SU-DHL-6 (cell line): ENCODE measurements at regions not wholly inside any gene's neighbourhood (a gene's known extent, or its start where the extent isn't known, plus 50 kb on each side); places are given as distances from the start of the nearest gene placed in this dataset.

Experiments used
- H2AFZ ChIP-seq: fragments of 200-600 bp; sonication (generic); 2 replicates; pipeline ENCODE4 v1.6.1; 2014; ENCODE audit warnings: low read depth, mild to moderate bottlenecking, moderate library complexity, mixed read lengths, antibody characterized with exemption, low read length; ENCODE audit not compliant: severe bottlenecking
- H3F3A ChIP-seq: fragments of 200-600 bp; shearing (Covaris generic); 2 replicates; pipeline ENCODE4 v1.6.0; 2016; ENCODE audit warnings: antibody characterized with exemption, mild to moderate bottlenecking; ENCODE audit not compliant: insufficient read depth
- H3K27ac ChIP-seq: fragments of 200-600 bp; sonication (generic); 2 replicates; pipeline ENCODE4 v1.5.1; 2016; ENCODE audit warnings: low read depth, mild to moderate bottlenecking, low read length, moderate library complexity, mixed read lengths
- H3K27me3 ChIP-seq: fragments of 200-600 bp; sonication (generic), shearing (Covaris generic); 2 replicates; pipeline ENCODE4 v1.6.0; 2014; ENCODE audit warnings: mild to moderate bottlenecking, low read length
- H3K36me3 ChIP-seq: fragments of 200-600 bp; sonication (generic); 2 replicates; pipeline ENCODE4 v1.6.1; 2014; ENCODE audit warnings: mild to moderate bottlenecking, low read length, mixed read lengths
- H3K4me2 ChIP-seq: fragments of 300-600, 200-600 bp; shearing (Covaris generic), sonication (generic); 2 replicates; pipeline ENCODE4 v1.6.0; 2014; ENCODE audit warnings: low read length, low read depth, mild to moderate bottlenecking; ENCODE audit not compliant: poor library complexity, severe bottlenecking
- H3K4me3 ChIP-seq: fragments of 200-600 bp; sonication (generic); 2 replicates; pipeline ENCODE4 v1.5.1; 2014; ENCODE audit warnings: antibody characterized with exemption, low read length, mild to moderate bottlenecking, mixed read lengths; ENCODE audit not compliant: insufficient read depth, poor library complexity, severe bottlenecking
- H3K79me2 ChIP-seq: fragments of 200-600 bp; sonication (generic); 2 replicates; pipeline ENCODE4 v1.6.1; 2014; ENCODE audit warnings: mild to moderate bottlenecking, low read length, moderate library complexity; ENCODE audit not compliant: insufficient read depth
- H3K9ac ChIP-seq: fragments of 200-600 bp; sonication (generic); 2 replicates; pipeline ENCODE4 v1.7.0; 2014; ENCODE audit warnings: mild to moderate bottlenecking, low read length
- H3K9me2 ChIP-seq: fragments of 200-600 bp; sonication (generic); replicated peaks from 2 replicates; pipeline ENCODE4 v1.6.1; 2014; ENCODE audit warnings: low read length; ENCODE audit not compliant: insufficient read depth
- H3K9me3 ChIP-seq: fragments of 200-600 bp; sonication (generic); 2 replicates; pipeline ENCODE4 v1.6.1; 2014; ENCODE audit warnings: low read length, mixed read lengths; ENCODE audit not compliant: insufficient read depth
- H4K20me1 ChIP-seq: fragments of 200-600 bp; sonication (generic); 2 replicates; pipeline ENCODE4 v1.6.1; 2014; ENCODE audit warnings: low read depth, mild to moderate bottlenecking, antibody characterized with exemption, low read length, moderate library complexity, mixed read lengths
- EZH2phosphoT487 ChIP-seq: fragments of 200-600 bp; sonication (generic), shearing (Covaris generic); conservative IDR thresholded peaks from 2 replicates; pipeline ENCODE4 v1.6.1; 2018; ENCODE audit warnings: mild to moderate bottlenecking, antibody characterized with exemption, low read length, moderate library complexity, mixed read lengths
- TF ChIP-seq, protein P1 (sequence below): fragments of 200-600 bp; sonication (generic); IDR thresholded peaks from one replicate; pipeline ENCODE4 v1.5.1; 2017; ENCODE audit warnings: antibody characterized with exemption, mild to moderate bottlenecking, low read length, moderate library complexity; ENCODE audit not compliant: insufficient read depth, poor library complexity, severe bottlenecking

GRCh38 chr10:62911210-62911963, 95.2 kb upstream of the EGR2 start:
- peak overlapping the region; percentile 10 for H3K4me2 ChIP-seq
- H4K20me1 ChIP-seq = no peaks in the 10 kb centered on the region
- H2AFZ ChIP-seq = no peak overlapping the region
- H3K27me3 ChIP-seq = no peaks in the 10 kb centered on the region
- no peak overlapping the region for H3K27ac ChIP-seq
- H3K4me3 ChIP-seq = no peak overlapping the region
- no peaks in the 10 kb centered on the region for H3K9me3 ChIP-seq
- H3K9me2 ChIP-seq = no peaks in the 10 kb centered on the region
- no peaks in the 10 kb centered on the region for H3K36me3 ChIP-seq
- H3K79me2 ChIP-seq = no peaks in the 10 kb centered on the region
- no peak overlapping the region for H3K9ac ChIP-seq
- TF ChIP-seq, protein P1, sequence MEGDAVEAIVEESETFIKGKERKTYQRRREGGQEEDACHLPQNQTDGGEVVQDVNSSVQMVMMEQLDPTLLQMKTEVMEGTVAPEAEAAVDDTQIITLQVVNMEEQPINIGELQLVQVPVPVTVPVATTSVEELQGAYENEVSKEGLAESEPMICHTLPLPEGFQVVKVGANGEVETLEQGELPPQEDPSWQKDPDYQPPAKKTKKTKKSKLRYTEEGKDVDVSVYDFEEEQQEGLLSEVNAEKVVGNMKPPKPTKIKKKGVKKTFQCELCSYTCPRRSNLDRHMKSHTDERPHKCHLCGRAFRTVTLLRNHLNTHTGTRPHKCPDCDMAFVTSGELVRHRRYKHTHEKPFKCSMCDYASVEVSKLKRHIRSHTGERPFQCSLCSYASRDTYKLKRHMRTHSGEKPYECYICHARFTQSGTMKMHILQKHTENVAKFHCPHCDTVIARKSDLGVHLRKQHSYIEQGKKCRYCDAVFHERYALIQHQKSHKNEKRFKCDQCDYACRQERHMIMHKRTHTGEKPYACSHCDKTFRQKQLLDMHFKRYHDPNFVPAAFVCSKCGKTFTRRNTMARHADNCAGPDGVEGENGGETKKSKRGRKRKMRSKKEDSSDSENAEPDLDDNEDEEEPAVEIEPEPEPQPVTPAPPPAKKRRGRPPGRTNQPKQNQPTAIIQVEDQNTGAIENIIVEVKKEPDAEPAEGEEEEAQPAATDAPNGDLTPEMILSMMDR = no peak
- TF ChIP-seq EZH2phosphoT487 = no peak
- H3F3A ChIP-seq = no peaks in the 10 kb centered on the region

GRCh38 chr10:62907470-62908212, 91.5 kb upstream of the EGR2 start:
- Histone ChIP-seq H3K27ac (no peak overlapping the region), H3K9ac (no peak overlapping the region), H3F3A (no peaks in the 10 kb centered on the region), H3K79me2 (no peaks in the 10 kb centered on the region), H2AFZ (no peak overlapping the region), H3K4me2 (no peak overlapping the region), H3K4me3 (no peak overlapping the region), H3K36me3 (no peaks in the 10 kb centered on the region), H3K9me3 (no peaks in the 10 kb centered on the region), H3K9me2 (no peaks in the 10 kb centered on the region), H4K20me1 (no peaks in the 10 kb centered on the region), H3K27me3 (no peaks in the 10 kb centered on the region)
- TF ChIP-seq EZH2phosphoT487 = no peak
- TF ChIP-seq, protein P1 = no peak

- H4K20me1 ChIP-seq = no peaks in the 10 kb centered on the region
- no peaks in the 10 kb centered on the region for H3F3A ChIP-seq
- no peaks in the 10 kb centered on the region for H3K27me3 ChIP-seq
- no peak overlapping the region for H3K4me2 ChIP-seq
- H3K9me2 ChIP-seq = no peaks in the 10 kb centered on the region
- H3K36me3 ChIP-seq = no peaks in the 10 kb centered on the region
- no peak overlapping the region for H2AFZ ChIP-seq
- H3K9me3 ChIP-seq = no peaks in the 10 kb centered on the region
- no peaks in the 10 kb centered on the region for H3K79me2 ChIP-seq
- TF ChIP-seq, protein P1 = no peak
- no peak for TF ChIP-seq EZH2phosphoT487
- H3K27ac ChIP-seq = no peak overlapping the region
- no peak overlapping the region for H3K4me3 ChIP-seq
- H3K9ac ChIP-seq = no peak overlapping the region
Measured at GRCh38 chr10:62904281-62904875, 88.2 kb upstream of the EGR2 start.
